ENCODE measurements at regions not wholly inside any gene's neighbourhood (a gene's known extent, or its start where the extent isn't known, plus 50 kb on each side); places are given as distances from the start of the nearest gene placed in this dataset.

DNA sequence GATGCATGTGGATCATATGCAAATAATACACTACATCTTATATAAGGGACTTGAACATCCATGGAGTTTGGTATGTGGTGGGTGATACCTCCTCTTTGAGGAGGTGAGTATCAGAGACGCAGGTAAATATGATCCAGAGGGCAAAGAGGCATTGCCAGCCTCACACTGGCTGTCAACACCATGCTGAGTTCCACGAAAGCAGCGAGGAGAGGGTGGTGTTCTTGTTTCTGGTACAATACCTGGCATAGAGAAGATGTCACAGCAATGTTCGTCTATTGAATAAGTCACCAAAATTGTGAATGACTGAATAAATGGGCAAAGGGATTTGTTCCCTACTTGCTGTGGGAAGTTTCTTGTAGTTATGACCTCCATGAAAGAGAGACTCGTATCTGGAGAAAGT lies 182.2 kb downstream of the SNRPN start:
- WGBS (ENCODE audit: insufficient coverage, low coverage, missing lambda C conversion rate) = 0% methylated on average over 5 of the region's 5 CpGs
- Histone ChIP-seq H3K9me1 (ENCODE audit: control insufficient read depth, insufficient read depth, low read length) (no peaks in the 10 kb centered on the region), H3K4me2 (ENCODE audit: insufficient read depth, low read length) (no peak overlapping the region), H3K79me2 (ENCODE audit: control insufficient read depth, insufficient read depth, low read length) (no peaks in the 10 kb centered on the region), H3K36me3 (ENCODE audit: control insufficient read depth, insufficient read depth, low read length) (no peaks in the 10 kb centered on the region), H2AFZ (ENCODE audit: low read depth, low read length) (no peak overlapping the region), H3K4me1 (replicated peaks in 1 of 2; ENCODE audit: control insufficient read depth in 2 of 2, insufficient read depth in 2 of 2, low read length in 2 of 2) (no peaks in the 10 kb centered on the region), H3K27ac (ENCODE audit: extremely low read depth, low read depth, low read length) (no peak overlapping the region), H3K9me3 (replicated peaks; ENCODE audit: control insufficient read depth, insufficient read depth, low read depth, low read length) (no peaks in the 10 kb centered on the region), H3K27me3 (ENCODE audit: control insufficient read depth in 2 of 2, insufficient read depth in 2 of 2, low read length in 2 of 2) (no peaks in the 10 kb centered on the region), H3K9ac (ENCODE audit: insufficient read depth in 1 of 2, low read depth in 2 of 2, low read length in 2 of 2) (no peak overlapping the region), H3K4me3 (no peak overlapping the region), H4K20me1 (replicated peaks; ENCODE audit: control insufficient read depth, insufficient read depth, low read length) (no peaks in the 10 kb centered on the region)
- intact Hi-C loops (cut with micrococcal nuclease) = no loop called here
- POLR2A ChIA-PET = no interaction called here
- FAIRE-seq (no peak), ATAC-seq (no peak), DNase-seq (ENCODE audit: extremely low read depth in 1 of 4, low spot score in 3 of 4) (no peak)
- CTCF ChIA-PET (ENCODE audit: low intra/inter-chr PET ratio) = no interaction called here
- TF ChIP-seq SNIP1 (IDR thresholded peaks at IDR 0.05; ENCODE audit: low read depth) (no peak), MAFK (IDR thresholded peaks at IDR 0.05; ENCODE audit: low read length) (no peak), E2F6 (IDR thresholded peaks at IDR 0.05; ENCODE audit: borderline replicate concordance in 1 of 2, extremely low read depth in 1 of 2, insufficient read depth in 1 of 2, insufficient read length in 1 of 2, low read depth in 1 of 2, low read length in 1 of 2, poor library complexity in 1 of 2, severe bottlenecking in 1 of 2) (no peak), BDP1 (IDR thresholded peaks at IDR 0.05; ENCODE audit: insufficient read depth, insufficient read length) (no peak), RFX5 (IDR thresholded peaks at IDR 0.05; ENCODE audit: low read depth, low read length) (no peak), TAL1 (IDR thresholded peaks at IDR 0.05) (no peak), PRDM10 (IDR thresholded peaks at IDR 0.05; ENCODE audit: partially characterized antibody) (no peak), ZFP36 (IDR thresholded peaks at IDR 0.05; ENCODE audit: low read depth, low read length, partially characterized antibody) (no peak), DACH1 (IDR thresholded peaks at IDR 0.05; ENCODE audit: partially characterized antibody) (no peak), DDX20 (tag; IDR thresholded peaks at IDR 0.05; ENCODE audit: low read depth) (no peak), PHF8 (IDR thresholded peaks at IDR 0.05; ENCODE audit: borderline replicate concordance, low read length) (no peak), CBX8 (IDR thresholded peaks at IDR 0.05; ENCODE audit: borderline replicate concordance, extremely low read depth, low read depth, low read length, poor library complexity, severe bottlenecking) (no peak), CHD2 (IDR thresholded peaks at IDR 0.05; ENCODE audit: low read depth, low read length) (no peak), ELF4 (CRISPR knock-in tag; IDR thresholded peaks at IDR 0.05) (no peak), CBFB (CRISPR knock-in tag; IDR thresholded peaks at IDR 0.05) (no peak)
- no TSS peak for BruUV-seq (replicated peaks)
- in situ Hi-C loops (cut with MboI) = no loop called here
